Kidney (tissue), 13 donors: ENCODE measurements at regions not wholly inside any gene's neighbourhood (a gene's known extent, or its start where the extent isn't known, plus 50 kb on each side); places are given as distances from the start of the nearest gene placed in this dataset.

Experiments
- DNase-seq, 5 donors: peaks; one replicate each; pipeline ENCODE4 v3.0.0-alpha.2; 2013 to 2020
- FAIRE-seq: peaks from 2 replicates; lab custom pipeline; 2012; peaks lifted over from hg19 to GRCh38; lab: Jason Lieb, UNC
- H3K27ac ChIP-seq, 2 donors: one replicate each; pipeline ENCODE4 v1.7.0; 2013; ENCODE audit warnings: low read depth in 2 of 2, low read length in 2 of 2, inconsistent platforms in 1 of 2
- H3K27me3 ChIP-seq: one replicate; pipeline ENCODE4 v1.7.1; 2013; ENCODE audit warnings: low read length, inconsistent platforms; ENCODE audit not compliant: control insufficient read depth, insufficient read depth
- H3K36me3 ChIP-seq, 3 donors: one replicate each; pipeline versions ENCODE4 v1.7.0 to v1.7.1; 2013; ENCODE audit warnings: low read length in 3 of 3, control low read depth in 1 of 3, inconsistent platforms in 1 of 3; ENCODE audit not compliant: insufficient read depth in 3 of 3, control insufficient read depth in 2 of 3
- H3K4me1 ChIP-seq, 3 donors: one replicate each; pipeline versions ENCODE4 v1.7.0 to v1.7.1; 2013; ENCODE audit warnings: low read length in 3 of 3, inconsistent platforms in 1 of 3, low read depth in 1 of 3; ENCODE audit not compliant: control insufficient read depth in 2 of 3, insufficient read depth in 2 of 3
- H3K4me3 ChIP-seq, 3 donors: one replicate each; pipeline versions ENCODE4 v1.7.0 to v1.8.1; 2013; ENCODE audit warnings: low read length in 3 of 3, control low read depth in 1 of 3, inconsistent platforms in 1 of 3
- H3K9ac ChIP-seq, 3 donors: one replicate each; pipeline versions ENCODE4 v1.7.0 to v1.7.1; 2013; ENCODE audit warnings: low read length in 3 of 3, control low read depth in 1 of 3, inconsistent platforms in 1 of 3
- H3K9me3 ChIP-seq, 3 donors: one replicate each; pipeline versions ENCODE4 v1.7.0 to v1.7.1; 2013; ENCODE audit warnings: low read length in 3 of 3, control low read depth in 1 of 3, inconsistent platforms in 1 of 3; ENCODE audit not compliant: control insufficient read depth in 2 of 3, insufficient read depth in 1 of 3
- intact Hi-C: fragments of 100-400 bp; cut with DNase I; formaldehyde crosslinking; loops from one replicate; pipeline ENCODE4 v1.11.1; 2022
- TF ChIP-seq, protein P1 (sequence below): IDR thresholded peaks from 3 replicates; pipeline ENCODE4 v1.5.1; 2012; ENCODE audit warnings: mild to moderate bottlenecking, moderate library complexity, borderline replicate concordance; ENCODE audit not compliant: insufficient read depth; ENCODE audit errors: extremely low read depth
- donor health status: control.
- donor health status: control.
- donor health status: control.
- donor health status: control.
- donor health status: control.
- donor health status: DM: yes; HTN: yes; CAD: no.
- donor health status: Normal renal cell carcinoma (clear cell type).

DNA sequence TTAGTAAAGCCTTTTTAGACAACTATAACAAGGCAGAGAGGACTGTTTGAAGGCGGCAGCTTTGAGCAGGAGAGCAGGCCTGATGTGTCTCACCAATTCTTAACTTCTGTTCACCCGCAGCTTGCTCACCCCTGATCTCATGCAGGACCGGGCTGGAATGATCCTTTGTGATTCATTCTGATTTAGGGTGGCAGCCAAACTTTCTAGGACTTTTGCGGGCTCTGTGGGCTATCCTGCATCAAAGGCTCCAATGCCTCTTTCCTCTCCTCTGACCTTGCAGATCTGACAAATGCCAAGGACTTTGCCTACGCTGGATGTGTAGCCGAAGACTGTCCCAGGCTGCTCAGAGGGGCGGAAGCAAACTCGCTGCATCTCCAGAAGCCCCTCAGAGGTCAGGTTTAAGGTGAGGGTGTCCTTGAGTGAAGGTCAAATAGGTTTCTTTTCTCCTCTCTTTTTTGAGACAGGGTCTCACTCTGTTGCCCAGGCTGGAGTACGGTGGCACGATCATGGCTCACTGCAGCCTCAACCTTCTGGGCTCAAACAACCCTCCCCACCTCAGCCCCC lies 72.3 kb downstream of the VEGFA start:
- intact Hi-C loops: no loop called here

DNA sequence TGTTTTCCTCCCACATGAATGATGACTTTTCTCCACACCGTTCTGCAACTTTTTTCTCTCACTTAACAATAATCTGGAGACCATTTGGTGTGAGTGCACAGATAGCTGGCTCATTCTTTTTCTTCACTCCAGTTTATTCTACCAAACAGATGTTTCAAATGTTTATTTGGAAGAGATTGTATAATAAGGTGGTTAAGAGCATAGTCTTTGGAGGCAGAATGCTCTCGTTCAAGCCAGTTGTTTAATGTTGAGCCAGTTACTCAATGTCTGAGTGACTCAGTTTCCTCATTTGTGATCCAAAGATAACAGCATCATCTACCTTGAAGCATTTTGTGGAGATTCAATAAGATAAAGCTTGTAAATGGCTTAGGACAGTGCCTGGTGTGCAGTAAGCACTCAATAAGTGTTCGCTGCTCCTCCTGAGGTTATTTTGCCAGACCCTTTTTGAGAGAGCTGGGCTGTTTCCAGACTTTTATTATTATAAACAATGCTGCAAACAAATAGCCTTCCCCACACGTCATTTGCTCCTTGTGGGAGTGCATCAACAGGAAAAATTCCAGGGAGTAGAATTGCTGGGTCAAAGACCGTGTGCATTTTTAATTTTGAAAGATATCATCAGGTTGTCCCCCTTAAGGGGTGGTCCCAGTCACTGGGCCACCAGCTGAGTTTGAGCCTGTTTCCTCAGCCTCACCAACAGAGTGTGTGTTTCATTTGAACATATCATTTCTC lies 70.6 kb downstream of the VEGFA start:
- Histone ChIP-seq H3K36me3 (no peaks in the 10 kb centered on the region), H3K9ac (no peak overlapping the region), H3K4me1 (peaks cover 2 to 16% (median 13%) of the 10 kb centered on the region in 3 donors), H3K27me3 (no peaks in the 10 kb centered on the region), H3K27ac (peak overlapping the region; percentile 5 to 22), H3K9me3 (no peaks in the 10 kb centered on the region), H3K4me3 (no peak overlapping the region)
- TF ChIP-seq, protein P1, sequence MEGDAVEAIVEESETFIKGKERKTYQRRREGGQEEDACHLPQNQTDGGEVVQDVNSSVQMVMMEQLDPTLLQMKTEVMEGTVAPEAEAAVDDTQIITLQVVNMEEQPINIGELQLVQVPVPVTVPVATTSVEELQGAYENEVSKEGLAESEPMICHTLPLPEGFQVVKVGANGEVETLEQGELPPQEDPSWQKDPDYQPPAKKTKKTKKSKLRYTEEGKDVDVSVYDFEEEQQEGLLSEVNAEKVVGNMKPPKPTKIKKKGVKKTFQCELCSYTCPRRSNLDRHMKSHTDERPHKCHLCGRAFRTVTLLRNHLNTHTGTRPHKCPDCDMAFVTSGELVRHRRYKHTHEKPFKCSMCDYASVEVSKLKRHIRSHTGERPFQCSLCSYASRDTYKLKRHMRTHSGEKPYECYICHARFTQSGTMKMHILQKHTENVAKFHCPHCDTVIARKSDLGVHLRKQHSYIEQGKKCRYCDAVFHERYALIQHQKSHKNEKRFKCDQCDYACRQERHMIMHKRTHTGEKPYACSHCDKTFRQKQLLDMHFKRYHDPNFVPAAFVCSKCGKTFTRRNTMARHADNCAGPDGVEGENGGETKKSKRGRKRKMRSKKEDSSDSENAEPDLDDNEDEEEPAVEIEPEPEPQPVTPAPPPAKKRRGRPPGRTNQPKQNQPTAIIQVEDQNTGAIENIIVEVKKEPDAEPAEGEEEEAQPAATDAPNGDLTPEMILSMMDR: no peak
- intact Hi-C loops: no loop called here
- DNase-seq: no peak
- no peak for FAIRE-seq

More for the DNA sequence above, 72.3 kb downstream of the VEGFA start:
- H3K4me1 ChIP-seq: peaks cover 0 to 10% (median 9%) of the 10 kb centered on the region in 3 donors
- no peaks in the 10 kb centered on the region for H3K9me3 ChIP-seq
- FAIRE-seq (no peak), DNase-seq (peak in 1 of 5 donors; percentile 23)
- no peak overlapping the region for H3K27ac ChIP-seq
- no peaks in the 10 kb centered on the region for H3K27me3 ChIP-seq
- no peak overlapping the region for H3K9ac ChIP-seq
- no peak overlapping the region for H3K4me3 ChIP-seq
- H3K36me3 ChIP-seq: no peaks in the 10 kb centered on the region
- TF ChIP-seq, protein P1: no peak

DNA sequence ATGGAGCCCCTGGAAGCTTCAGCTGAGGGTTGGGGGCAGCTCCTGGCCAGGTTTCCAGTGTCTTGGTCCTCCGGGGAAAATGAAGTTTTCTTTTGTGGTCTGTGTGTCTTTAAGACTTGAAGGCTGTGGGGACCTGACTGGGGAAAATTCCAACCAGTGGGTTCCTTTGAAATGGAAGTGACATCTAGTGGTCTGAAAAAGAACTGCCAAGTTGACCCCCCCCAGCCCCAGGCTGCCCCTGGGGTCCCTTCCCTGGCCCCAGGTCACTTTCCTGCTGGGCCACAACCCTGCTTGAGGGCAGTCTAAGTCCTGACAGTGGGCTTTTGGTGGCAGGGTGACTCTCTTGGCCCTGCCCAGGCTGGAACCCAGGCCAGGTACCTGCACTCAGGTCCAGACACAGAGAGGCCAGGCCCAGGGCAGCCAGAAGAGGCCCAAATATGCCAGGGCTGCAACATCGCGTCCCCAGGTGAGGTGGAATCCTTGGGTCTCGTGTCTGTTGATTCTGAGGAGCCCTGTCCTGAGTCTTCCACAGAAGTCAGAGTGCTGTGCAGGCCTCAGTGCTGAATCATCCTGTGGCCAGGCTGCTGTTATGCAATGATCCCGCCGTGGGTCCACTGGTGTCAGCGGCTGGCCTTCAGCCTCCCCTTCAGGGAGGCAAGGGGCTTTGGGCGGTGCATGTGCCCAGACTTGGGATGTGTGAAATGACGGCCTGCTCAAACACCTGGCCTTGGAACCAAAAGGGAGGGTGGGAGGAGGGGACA lies 68.4 kb downstream of the VEGFA start:
- H3K9me3 ChIP-seq: no peaks in the 10 kb centered on the region
- H3K4me3 ChIP-seq: no peak overlapping the region
- DNase-seq: peak in 4 of 5 donors; percentile 48 to 73 (median 60)
- H3K4me1 ChIP-seq: peaks cover 2 to 28% (median 22%) of the 10 kb centered on the region in 3 donors
- no peaks in the 10 kb centered on the region for H3K27me3 ChIP-seq
- peak overlapping the region in 1 of 2 donors; percentile 18 for H3K27ac ChIP-seq
- no peak for FAIRE-seq
- no peaks in the 10 kb centered on the region for H3K36me3 ChIP-seq
- H3K9ac ChIP-seq: peak overlapping the region in 1 of 3 donors; percentile 16
- TF ChIP-seq, protein P1: peak; percentile 41
- intact Hi-C loops: no loop called here
